ENCODE measurements at regions not wholly inside any gene's neighbourhood (a gene's known extent, or its start where the extent isn't known, plus 50 kb on each side); places are given as distances from the start of the nearest gene placed in this dataset.

GRCh38 chr1:84759756-84760155 lies 69.5 kb upstream of the SSX2IP start:
- DNase-seq: no peak

GRCh38 chr1:84758968-84759491 lies 68.8 kb upstream of the SSX2IP start:
- no peak for DNase-seq

- no peak for DNase-seq
Measured at GRCh38 chr1:84758476-84758875, 68.2 kb upstream of the SSX2IP start.

- peak in 1 of 2 experiments; percentile 16 for DNase-seq
Measured at GRCh38 chr1:84757301-84757700, 67.0 kb upstream of the SSX2IP start.

- no peak for DNase-seq
Measured at GRCh38 chr1:84756455-84757082, 66.3 kb upstream of the SSX2IP start.

GRCh38 chr1:84756001-84756400 lies 65.7 kb upstream of the SSX2IP start:
- DNase-seq: no peak

- no peak for DNase-seq
Measured at GRCh38 chr1:84755216-84755615, 65.0 kb upstream of the SSX2IP start.

GRCh38 chr1:84754386-84754703 lies 64.1 kb upstream of the SSX2IP start:
- no peak for DNase-seq

GRCh38 chr1:84753516-84754385 lies 63.5 kb upstream of the SSX2IP start:
- peak in 1 of 2 experiments; percentile 59 for DNase-seq

- no peak for DNase-seq
Measured at GRCh38 chr1:84750110-84750730, 60.0 kb upstream of the SSX2IP start.

GRCh38 chr1:84749427-84749826 lies 59.2 kb upstream of the SSX2IP start:
- DNase-seq: no peak

- DNase-seq: no peak
Measured at GRCh38 chr1:84748364-84748763, 58.1 kb upstream of the SSX2IP start.

GRCh38 chr1:84745857-84746256 lies 55.6 kb upstream of the SSX2IP start:
- no peak for DNase-seq

GRCh38 chr1:84743896-84744295 lies 53.6 kb upstream of the SSX2IP start:
- DNase-seq: no peak

GRCh38 chr1:84742653-84743052 lies 52.4 kb upstream of the SSX2IP start:
- DNase-seq: no peak

- no peak for DNase-seq
Measured at GRCh38 chr1:84740050-84740714, 49.9 kb upstream of the SSX2IP start.
